ENCODE measurements at regions not wholly inside any gene's neighbourhood (a gene's known extent, or its start where the extent isn't known, plus 50 kb on each side); places are given as distances from the start of the nearest gene placed in this dataset.

DNA sequence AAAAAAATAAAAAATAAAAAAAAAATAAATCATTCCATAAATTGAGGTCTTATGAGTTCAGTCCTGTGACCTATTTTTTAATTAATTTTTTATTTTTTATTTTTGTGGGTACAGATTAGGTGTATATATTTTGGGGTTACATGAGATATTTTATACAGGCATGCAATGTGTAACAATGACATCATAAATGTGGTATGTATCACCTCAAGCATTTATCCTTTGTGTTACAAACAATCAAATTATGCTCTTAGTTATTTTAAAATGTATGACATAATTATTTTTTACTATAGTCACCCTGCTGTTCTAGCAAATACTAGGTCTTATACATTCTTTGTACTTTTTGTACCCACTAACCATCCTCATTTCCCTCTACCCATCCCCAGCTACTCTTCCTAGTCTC is 537.9 kb downstream of the HINT1 start:
- TF ChIP-seq CTCF (IDR thresholded peaks at IDR 0.05; ENCODE audit: poor library complexity) = no peak
- TF ChIP-seq EZH2phosphoT487 (IDR thresholded peaks at IDR 0.05; ENCODE audit: low read depth, severe bottlenecking, unreplicated experiment) = no peak
- no peak for TF ChIP-seq EZH2 (IDR thresholded peaks at IDR 0.05; ENCODE audit: borderline replicate concordance)

Measured in hepatocyte (in vitro differentiated cells).